GM23338 (cell line): ENCODE measurements at regions not wholly inside any gene's neighbourhood (a gene's known extent, or its start where the extent isn't known, plus 50 kb on each side); places are given as distances from the start of the nearest gene placed in this dataset.
A peak's percentile ranks its signal among the peaks of the same experiment; 100 is the strongest.

Source experiments
- ATAC-seq: fragments of 200-7000 bp; cut with Tn5 transposase; 3 replicates; pipeline ENCODE4 v1.9.1; 2020
- DNase-seq: peaks from one replicate; pipeline ENCODE4 v3.0.0-alpha.2; 2015; ENCODE audit warnings: low spot score
- H2AFZ ChIP-seq: fragments of 200-600 bp; sonication (generic); 2 replicates; pipeline ENCODE4 v1.8.0; 2016; ENCODE audit warnings: antibody characterized with exemption, mild to moderate bottlenecking, moderate library complexity
- H3F3A ChIP-seq: fragments of 200-600 bp; sonication (generic); replicated peaks from 2 replicates; pipeline ENCODE4 v1.8.0; 2017; ENCODE audit warnings: antibody characterized with exemption, mixed run types, low read depth
- H3K27ac ChIP-seq: fragments of 200-600 bp; sonication (generic); 2 replicates; pipeline ENCODE4 v1.6.1; 2016; ENCODE audit warnings: low read depth
- H3K27me3 ChIP-seq: fragments of 200-600 bp; sonication (generic); 2 replicates; pipeline ENCODE4 v1.8.0; 2016; ENCODE audit warnings: mild to moderate bottlenecking, mixed run types, moderate library complexity; ENCODE audit not compliant: insufficient read depth
- H3K36me3 ChIP-seq: fragments of 200-600 bp; sonication (generic); 2 replicates; pipeline ENCODE4 v1.8.0; 2016; ENCODE audit warnings: mild to moderate bottlenecking; ENCODE audit not compliant: insufficient read depth
- H3K4me1 ChIP-seq: fragments of 200-600 bp; sonication (generic); 2 replicates; pipeline ENCODE4 v1.8.0; 2016; ENCODE audit warnings: mild to moderate bottlenecking, moderate library complexity; ENCODE audit not compliant: insufficient read depth
- H3K4me2 ChIP-seq: fragments of 200-600 bp; sonication (generic); 2 replicates; pipeline ENCODE4 v1.7.1; 2017; ENCODE audit warnings: mixed run types
- H3K4me3 ChIP-seq: fragments of 200-600 bp; sonication (generic); 2 replicates; pipeline ENCODE4 v1.6.1; 2016; ENCODE audit warnings: mixed run types
- H3K79me2 ChIP-seq: fragments of 200-600 bp; sonication (generic); replicated peaks from 2 replicates; pipeline ENCODE4 v1.8.0; 2017; ENCODE audit warnings: mild to moderate bottlenecking; ENCODE audit not compliant: insufficient read depth
- H3K9me2 ChIP-seq: fragments of 200-600 bp; sonication (generic); 2 replicates; pipeline ENCODE4 v1.8.0; 2017; ENCODE audit not compliant: insufficient read depth
- H4K20me1 ChIP-seq: fragments of 200-600 bp; sonication (generic); replicated peaks from 2 replicates; pipeline ENCODE4 v1.8.0; 2017; ENCODE audit warnings: mild to moderate bottlenecking; ENCODE audit not compliant: insufficient read depth
- H3K27ac Mint-ChIP-seq: 2 replicates; pipeline ENCODE4 v1.8.0; 2020; ENCODE audit warnings: inconsistent platforms, mild to moderate bottlenecking, moderate library complexity, mixed read lengths
- H3K27me3 Mint-ChIP-seq: 3 replicates; pipeline ENCODE4 v1.8.0; 2022; ENCODE audit warnings: low read depth, mild to moderate bottlenecking, moderate library complexity, mixed read lengths, inconsistent platforms; ENCODE audit not compliant: insufficient read depth, poor library complexity
- H3K36me3 Mint-ChIP-seq: 3 replicates; pipeline ENCODE4 v1.8.0; 2021; ENCODE audit warnings: low read depth, mild to moderate bottlenecking, inconsistent platforms, moderate library complexity, mixed read lengths
- H3K4me1 Mint-ChIP-seq: 3 replicates; pipeline ENCODE4 v1.8.0; 2020; ENCODE audit warnings: mild to moderate bottlenecking, inconsistent platforms, mixed read lengths
- H3K4me3 Mint-ChIP-seq: 3 replicates; pipeline ENCODE4 v1.8.0; 2021; ENCODE audit warnings: moderate library complexity, mild to moderate bottlenecking, inconsistent platforms, mixed read lengths
- H3K9me3 Mint-ChIP-seq: 3 replicates; pipeline ENCODE4 v1.8.0; 2020; ENCODE audit warnings: moderate library complexity, mild to moderate bottlenecking, inconsistent platforms, mixed read lengths
- CREB1 ChIP-seq: fragments of 250-450 bp; sonication (Bioruptor Pico); IDR thresholded peaks from 2 replicates; pipeline ENCODE4 v1.5.0; 2020; ENCODE audit warnings: low read depth, mild to moderate bottlenecking, moderate library complexity
- EZH2 ChIP-seq: fragments of 200-600 bp; sonication (generic); IDR thresholded peaks from one replicate; pipeline ENCODE4 v1.8.0; 2017; ENCODE audit warnings: antibody characterized with exemption, mild to moderate bottlenecking, low read depth; ENCODE audit not compliant: unreplicated experiment
- NANOG ChIP-seq: IDR thresholded peaks from 2 replicates; pipeline ENCODE4 v1.6.1; 2016; ENCODE audit warnings: antibody characterized with exemption, borderline replicate concordance
- POLR2AphosphoS5 ChIP-seq: IDR thresholded peaks from 2 replicates; pipeline ENCODE4 v1.6.1; 2016; ENCODE audit warnings: antibody characterized with exemption, low read depth
- ZNF114 ChIP-seq: fragments of 250-450 bp; sonication (Bioruptor Pico); IDR thresholded peaks from 2 replicates; pipeline ENCODE4 v1.5.0; 2020; ENCODE audit warnings: mild to moderate bottlenecking, moderate library complexity
- TF ChIP-seq, protein P1 (sequence below): IDR thresholded peaks from 2 replicates; pipeline ENCODE4 v1.6.1; 2016; ENCODE audit warnings: antibody characterized with exemption
- TF ChIP-seq, protein P2 (sequence below): fragments of 250-450 bp; sonication (Bioruptor Pico); IDR thresholded peaks from 2 replicates; pipeline ENCODE4 v1.5.0; 2020; ENCODE audit warnings: mild to moderate bottlenecking, moderate library complexity

DNA sequence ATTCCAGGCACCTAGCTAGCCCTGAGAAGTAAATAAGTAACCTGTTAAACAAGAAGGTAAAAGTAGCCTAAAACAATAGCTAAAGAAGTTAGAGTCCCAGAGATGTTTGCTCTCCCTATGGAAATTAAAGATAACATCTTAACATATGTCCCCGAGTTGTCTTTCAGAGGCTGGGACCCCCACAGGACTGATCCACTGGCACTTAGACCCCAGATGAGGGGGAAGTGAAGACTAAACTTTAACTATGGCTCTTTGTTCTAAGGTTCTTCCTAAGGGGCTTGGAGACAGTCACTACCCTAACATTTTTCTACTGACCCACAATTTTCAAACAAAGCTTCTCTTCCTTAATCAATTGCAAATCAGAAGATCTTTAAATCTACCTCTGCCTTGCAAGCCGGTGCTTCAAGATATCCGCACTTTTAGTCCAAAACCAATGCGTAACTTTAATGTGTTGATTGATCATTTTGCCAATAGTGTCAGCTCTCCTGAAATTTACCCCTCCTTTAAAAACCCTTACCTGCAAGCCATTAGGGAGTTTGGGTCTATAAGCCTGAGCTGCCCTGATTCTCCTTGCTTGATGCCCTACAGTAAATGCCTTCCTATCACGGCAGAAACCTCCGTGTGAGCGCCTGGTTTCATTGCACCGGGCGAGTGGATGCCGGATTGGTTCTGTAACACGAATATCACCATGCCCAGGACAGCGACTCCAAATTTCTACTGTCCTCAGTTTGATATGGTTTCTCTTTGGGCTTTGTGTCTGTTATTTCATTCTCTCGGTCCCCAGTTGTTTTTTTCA lies 404.4 kb downstream of the SIPA1L2 start:
- Mint-ChIP-seq H3K27ac (no peak overlapping the region), H3K4me3 (peak overlapping the region; percentile 59), H3K36me3 (peaks cover 17% of the 10 kb centered on the region; the same call in 2 of the 3 replicates), H3K27me3 (peaks cover 55% of the 10 kb centered on the region), H3K4me1 (peaks cover 50% of the 10 kb centered on the region), H3K9me3 (peaks cover 14% of the 10 kb centered on the region; the same call in 2 of the 3 replicates)
- Histone ChIP-seq H3K9me2 (no peaks in the 10 kb centered on the region; the same call in 1 of the 2 replicates), H3K4me3 (peak overlapping the region; percentile 29), H4K20me1 (no peaks in the 10 kb centered on the region), H3K79me2 (no peaks in the 10 kb centered on the region), H3K27me3 (peaks cover 68% of the 10 kb centered on the region), H3F3A (0 out of 2 replicates have a peak, but pooled peaks cover 7% of the 10 kb centered on the region), H3K4me2 (peak overlapping the region; percentile 39), H3K4me1 (peaks cover 42% of the 10 kb centered on the region), H2AFZ (no peak overlapping the region), H3K36me3 (0 out of 2 replicates have a peak, but pooled peaks cover 3% of the 10 kb centered on the region), H3K27ac (no peak overlapping the region; the same call in 1 of the 2 replicates)
- no peak for TF ChIP-seq ZNF114 (CRISPR knock-in tag)
- TF ChIP-seq POLR2AphosphoS5: peak; percentile 34; the same call in 1 of the 2 replicates
- TF ChIP-seq CREB1 (CRISPR knock-in tag): no peak
- peak; percentile 29; the same call in 1 of the 2 replicates for TF ChIP-seq NANOG
- peak; percentile 44 for DNase-seq
- peak; percentile 61 for ATAC-seq

DNA sequence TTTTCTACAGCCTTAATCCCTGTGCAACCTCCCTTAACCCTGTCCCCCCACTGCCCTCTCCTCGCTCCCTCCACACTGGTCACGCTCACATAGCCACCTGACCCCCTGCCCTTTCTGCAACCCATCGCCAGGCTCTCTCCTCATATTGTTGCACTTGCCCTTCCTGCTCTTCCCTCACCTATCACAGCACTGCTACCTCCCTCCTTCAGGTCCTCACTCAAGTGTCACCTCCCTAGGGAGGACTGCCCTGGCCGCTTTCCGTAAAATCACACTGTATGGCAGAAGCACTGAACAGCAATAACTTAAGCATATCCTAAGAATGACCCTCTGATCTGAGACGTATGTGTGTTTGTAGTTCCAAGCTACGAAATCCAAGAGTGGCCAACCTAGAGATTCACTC lies 406.0 kb downstream of the SIPA1L2 start:
- no peak for TF ChIP-seq EZH2
- TF ChIP-seq, protein P1, sequence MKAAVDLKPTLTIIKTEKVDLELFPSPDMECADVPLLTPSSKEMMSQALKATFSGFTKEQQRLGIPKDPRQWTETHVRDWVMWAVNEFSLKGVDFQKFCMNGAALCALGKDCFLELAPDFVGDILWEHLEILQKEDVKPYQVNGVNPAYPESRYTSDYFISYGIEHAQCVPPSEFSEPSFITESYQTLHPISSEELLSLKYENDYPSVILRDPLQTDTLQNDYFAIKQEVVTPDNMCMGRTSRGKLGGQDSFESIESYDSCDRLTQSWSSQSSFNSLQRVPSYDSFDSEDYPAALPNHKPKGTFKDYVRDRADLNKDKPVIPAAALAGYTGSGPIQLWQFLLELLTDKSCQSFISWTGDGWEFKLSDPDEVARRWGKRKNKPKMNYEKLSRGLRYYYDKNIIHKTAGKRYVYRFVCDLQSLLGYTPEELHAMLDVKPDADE: no peak
- TF ChIP-seq CREB1 (CRISPR knock-in tag): no peak
- H3K4me2 ChIP-seq: no peak overlapping the region
- H2AFZ ChIP-seq: no peak overlapping the region
- H3K27ac ChIP-seq: no peak overlapping the region
- H3K4me1 ChIP-seq: peaks cover 36% of the 10 kb centered on the region
- Mint-ChIP-seq H3K36me3 (peaks cover 14% of the 10 kb centered on the region; the same call in 2 of the 3 replicates), H3K4me3 (no peak overlapping the region), H3K27me3 (peaks cover 61% of the 10 kb centered on the region), H3K9me3 (peaks cover 14% of the 10 kb centered on the region; the same call in 2 of the 3 replicates), H3K27ac (no peak overlapping the region), H3K4me1 (peaks cover 39% of the 10 kb centered on the region)
- H4K20me1 ChIP-seq: no peaks in the 10 kb centered on the region
- no peaks in the 10 kb centered on the region; the same call in 1 of the 2 replicates for H3K9me2 ChIP-seq
- H3F3A ChIP-seq: 0 out of 2 replicates have a peak, but pooled peaks cover 7% of the 10 kb centered on the region
- 0 out of 2 replicates have a peak, but pooled peaks cover 3% of the 10 kb centered on the region for H3K36me3 ChIP-seq
- no peak overlapping the region for H3K4me3 ChIP-seq
- peaks cover 76% of the 10 kb centered on the region for H3K27me3 ChIP-seq
- DNase-seq: no peak
- ATAC-seq: no peak
- H3K79me2 ChIP-seq: no peaks in the 10 kb centered on the region

DNA sequence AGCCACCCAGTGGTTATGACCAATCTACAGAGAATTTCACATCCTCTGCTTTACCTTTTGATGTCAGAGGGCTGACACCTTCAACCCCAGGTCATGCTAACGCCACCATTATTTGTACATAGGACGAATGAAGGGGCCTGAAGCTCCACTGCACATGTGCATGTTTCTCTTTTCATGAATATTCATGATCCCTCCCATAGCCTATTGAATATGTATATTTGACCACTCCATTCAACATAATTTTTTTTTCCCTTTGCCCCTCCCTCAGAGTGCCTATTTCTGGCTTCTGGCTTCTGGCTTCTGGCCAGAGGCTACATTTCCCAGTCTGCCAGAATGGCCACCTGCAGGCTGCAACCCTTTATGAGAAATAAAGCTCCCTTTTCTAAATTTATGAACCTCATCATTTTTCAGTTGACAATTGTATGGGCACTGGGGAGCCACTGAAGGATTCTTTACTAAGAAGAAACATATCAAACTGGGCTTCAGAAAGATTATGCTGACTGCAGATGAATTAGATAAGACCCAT lies 406.7 kb downstream of the SIPA1L2 start:
- H3K27me3 ChIP-seq: peaks cover 73% of the 10 kb centered on the region
- TF ChIP-seq, protein P2, sequence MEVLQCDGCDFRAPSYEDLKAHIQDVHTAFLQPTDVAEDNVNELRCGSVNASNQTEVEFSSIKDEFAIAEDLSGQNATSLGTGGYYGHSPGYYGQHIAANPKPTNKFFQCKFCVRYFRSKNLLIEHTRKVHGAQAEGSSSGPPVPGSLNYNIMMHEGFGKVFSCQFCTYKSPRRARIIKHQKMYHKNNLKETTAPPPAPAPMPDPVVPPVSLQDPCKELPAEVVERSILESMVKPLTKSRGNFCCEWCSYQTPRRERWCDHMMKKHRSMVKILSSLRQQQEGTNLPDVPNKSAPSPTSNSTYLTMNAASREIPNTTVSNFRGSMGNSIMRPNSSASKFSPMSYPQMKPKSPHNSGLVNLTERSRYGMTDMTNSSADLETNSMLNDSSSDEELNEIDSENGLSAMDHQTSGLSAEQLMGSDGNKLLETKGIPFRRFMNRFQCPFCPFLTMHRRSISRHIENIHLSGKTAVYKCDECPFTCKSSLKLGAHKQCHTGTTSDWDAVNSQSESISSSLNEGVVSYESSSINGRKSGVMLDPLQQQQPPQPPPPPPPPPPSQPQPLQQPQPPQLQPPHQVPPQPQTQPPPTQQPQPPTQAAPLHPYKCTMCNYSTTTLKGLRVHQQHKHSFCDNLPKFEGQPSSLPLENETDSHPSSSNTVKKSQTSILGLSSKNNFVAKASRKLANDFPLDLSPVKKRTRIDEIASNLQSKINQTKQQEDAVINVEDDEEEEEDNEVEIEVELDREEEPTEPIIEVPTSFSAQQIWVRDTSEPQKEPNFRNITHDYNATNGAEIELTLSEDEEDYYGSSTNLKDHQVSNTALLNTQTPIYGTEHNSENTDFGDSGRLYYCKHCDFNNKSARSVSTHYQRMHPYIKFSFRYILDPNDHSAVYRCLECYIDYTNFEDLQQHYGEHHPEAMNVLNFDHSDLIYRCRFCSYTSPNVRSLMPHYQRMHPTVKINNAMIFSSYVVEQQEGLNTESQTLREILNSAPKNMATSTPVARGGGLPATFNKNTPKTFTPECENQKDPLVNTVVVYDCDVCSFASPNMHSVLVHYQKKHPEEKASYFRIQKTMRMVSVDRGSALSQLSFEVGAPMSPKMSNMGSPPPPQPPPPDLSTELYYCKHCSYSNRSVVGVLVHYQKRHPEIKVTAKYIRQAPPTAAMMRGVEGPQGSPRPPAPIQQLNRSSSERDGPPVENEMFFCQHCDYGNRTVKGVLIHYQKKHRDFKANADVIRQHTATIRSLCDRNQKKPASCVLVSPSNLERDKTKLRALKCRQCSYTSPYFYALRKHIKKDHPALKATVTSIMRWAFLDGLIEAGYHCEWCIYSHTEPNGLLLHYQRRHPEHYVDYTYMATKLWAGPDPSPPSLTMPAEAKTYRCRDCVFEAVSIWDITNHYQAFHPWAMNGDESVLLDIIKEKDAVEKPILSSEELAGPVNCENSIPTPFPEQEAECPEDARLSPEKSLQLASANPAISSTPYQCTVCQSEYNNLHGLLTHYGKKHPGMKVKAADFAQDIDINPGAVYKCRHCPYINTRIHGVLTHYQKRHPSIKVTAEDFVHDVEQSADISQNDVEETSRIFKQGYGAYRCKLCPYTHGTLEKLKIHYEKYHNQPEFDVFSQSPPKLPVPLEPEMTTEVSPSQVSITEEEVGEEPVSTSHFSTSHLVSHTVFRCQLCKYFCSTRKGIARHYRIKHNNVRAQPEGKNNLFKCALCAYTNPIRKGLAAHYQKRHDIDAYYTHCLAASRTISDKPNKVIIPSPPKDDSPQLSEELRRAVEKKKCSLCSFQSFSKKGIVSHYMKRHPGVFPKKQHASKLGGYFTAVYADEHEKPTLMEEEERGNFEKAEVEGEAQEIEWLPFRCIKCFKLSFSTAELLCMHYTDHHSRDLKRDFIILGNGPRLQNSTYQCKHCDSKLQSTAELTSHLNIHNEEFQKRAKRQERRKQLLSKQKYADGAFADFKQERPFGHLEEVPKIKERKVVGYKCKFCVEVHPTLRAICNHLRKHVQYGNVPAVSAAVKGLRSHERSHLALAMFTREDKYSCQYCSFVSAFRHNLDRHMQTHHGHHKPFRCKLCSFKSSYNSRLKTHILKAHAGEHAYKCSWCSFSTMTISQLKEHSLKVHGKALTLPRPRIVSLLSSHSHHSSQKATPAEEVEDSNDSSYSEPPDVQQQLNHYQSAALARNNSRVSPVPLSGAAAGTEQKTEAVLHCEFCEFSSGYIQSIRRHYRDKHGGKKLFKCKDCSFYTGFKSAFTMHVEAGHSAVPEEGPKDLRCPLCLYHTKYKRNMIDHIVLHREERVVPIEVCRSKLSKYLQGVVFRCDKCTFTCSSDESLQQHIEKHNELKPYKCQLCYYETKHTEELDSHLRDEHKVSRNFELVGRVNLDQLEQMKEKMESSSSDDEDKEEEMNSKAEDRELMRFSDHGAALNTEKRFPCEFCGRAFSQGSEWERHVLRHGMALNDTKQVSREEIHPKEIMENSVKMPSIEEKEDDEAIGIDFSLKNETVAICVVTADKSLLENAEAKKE (CRISPR knock-in tag): no peak
- TF ChIP-seq ZNF114 (CRISPR knock-in tag): no peak

More for the DNA sequence above, 406.7 kb downstream of the SIPA1L2 start:
- peaks cover 14% of the 10 kb centered on the region; the same call in 2 of the 3 replicates for H3K9me3 Mint-ChIP-seq
- peaks cover 39% of the 10 kb centered on the region for H3K4me1 Mint-ChIP-seq
- DNase-seq (no peak), ATAC-seq (no peak)
- no peak overlapping the region for H3K4me3 Mint-ChIP-seq
- H3K4me2 ChIP-seq: no peak overlapping the region
- H3K27ac Mint-ChIP-seq: no peak overlapping the region
- peaks cover 36% of the 10 kb centered on the region for H3K4me1 ChIP-seq
- no peak overlapping the region for H3K4me3 ChIP-seq
- no peak overlapping the region for H3K27ac ChIP-seq
- H3K79me2 ChIP-seq: no peaks in the 10 kb centered on the region
- H2AFZ ChIP-seq: no peak overlapping the region
- H4K20me1 ChIP-seq: 0 out of 2 replicates have a peak, but pooled peaks cover 2% of the 10 kb centered on the region
- H3K36me3 Mint-ChIP-seq: peaks cover 14% of the 10 kb centered on the region; the same call in 2 of the 3 replicates
- no peaks in the 10 kb centered on the region; the same call in 1 of the 2 replicates for H3K9me2 ChIP-seq
- peaks cover 61% of the 10 kb centered on the region for H3K27me3 Mint-ChIP-seq
- 0 out of 2 replicates have a peak, but pooled peaks cover 7% of the 10 kb centered on the region for H3F3A ChIP-seq
- H3K36me3 ChIP-seq: 0 out of 2 replicates have a peak, but pooled peaks cover 3% of the 10 kb centered on the region
